Activated CD4-positive, alpha-beta memory T cell treated with anti-CD3 and anti-CD28 coated beads for 36 hours (primary cell): ENCODE measurements at regions not wholly inside any gene's neighbourhood (a gene's known extent, or its start where the extent isn't known, plus 50 kb on each side); places are given as distances from the start of the nearest gene placed in this dataset.

Experiments
- CTCF ChIA-PET: fragments of 350-600 bp; sonication (Branson Sonifier 250); formaldehyde crosslinking; loops from one replicate; lab custom pipeline; 2021; ENCODE audit warnings: antibody characterized with exemption, inconsistent platforms; lab: Charles Lee
- POLR2A ChIA-PET: fragments of 350-600 bp; sonication (Branson Sonifier 250); formaldehyde crosslinking; loops from one replicate; lab custom pipeline; 2021; ENCODE audit warnings: antibody characterized with exemption; lab: Charles Lee
- DNase-seq: peaks from one replicate; pipeline ENCODE4 v3.0.0-alpha.2; 2020
- H3K27ac Mint-ChIP-seq: one replicate; pipeline ENCODE4 v1.8.0; 2021; ENCODE audit warnings: mixed read lengths
- H3K27me3 Mint-ChIP-seq: one replicate; pipeline ENCODE4 v1.8.0; 2021; ENCODE audit warnings: mixed read lengths
- H3K36me3 Mint-ChIP-seq: one replicate; pipeline ENCODE4 v1.8.0; 2021; ENCODE audit warnings: mixed read lengths
- H3K4me1 Mint-ChIP-seq: one replicate; pipeline ENCODE4 v1.8.0; 2021; ENCODE audit warnings: low read depth, mixed read lengths
- H3K4me3 Mint-ChIP-seq: one replicate; pipeline ENCODE4 v1.8.0; 2021; ENCODE audit warnings: mild to moderate bottlenecking, mixed read lengths
- H3K9me3 Mint-ChIP-seq: one replicate; pipeline ENCODE4 v1.8.0; 2021; ENCODE audit warnings: mixed read lengths
- intact Hi-C: fragments of 100-400 bp; cut with micrococcal nuclease; formaldehyde crosslinking; loops from one replicate; pipeline ENCODE4 v1.15.1; 2023

DNA sequence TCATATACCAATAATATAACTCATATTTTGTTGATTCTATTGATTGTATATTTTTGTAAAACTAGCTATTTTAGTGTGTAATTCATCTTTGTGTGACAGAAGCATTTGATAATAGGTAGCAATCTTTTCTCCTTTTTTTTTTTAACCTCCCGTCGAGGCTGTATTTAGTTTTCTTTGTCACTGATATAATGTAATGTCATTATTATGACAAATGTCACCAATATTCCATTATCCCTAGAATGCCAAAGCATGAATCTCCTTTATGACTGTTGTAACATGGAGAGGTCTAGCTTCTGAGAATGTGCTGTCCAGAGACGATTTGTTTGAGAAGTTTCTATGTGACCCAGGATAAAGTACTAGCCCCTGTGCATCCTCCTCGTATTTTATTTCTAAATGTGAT, 639.0 kb upstream of the ATXN7L3B start:
- no peak overlapping the region for H3K4me3 Mint-ChIP-seq
- no peaks in the 10 kb centered on the region for H3K36me3 Mint-ChIP-seq
- H3K27me3 Mint-ChIP-seq: no peaks in the 10 kb centered on the region
- no peak overlapping the region for H3K27ac Mint-ChIP-seq
- POLR2A ChIA-PET: no interaction called here
- intact Hi-C loops: no loop called here
- no peaks in the 10 kb centered on the region for H3K4me1 Mint-ChIP-seq
- CTCF ChIA-PET: interaction anchor here (0.6 kb wide), 1 partner anchor 11 kb away, joined by 3 read pairs; no protein-coding TSS in a partner anchor
- no peaks in the 10 kb centered on the region for H3K9me3 Mint-ChIP-seq
- DNase-seq: no peak

DNA sequence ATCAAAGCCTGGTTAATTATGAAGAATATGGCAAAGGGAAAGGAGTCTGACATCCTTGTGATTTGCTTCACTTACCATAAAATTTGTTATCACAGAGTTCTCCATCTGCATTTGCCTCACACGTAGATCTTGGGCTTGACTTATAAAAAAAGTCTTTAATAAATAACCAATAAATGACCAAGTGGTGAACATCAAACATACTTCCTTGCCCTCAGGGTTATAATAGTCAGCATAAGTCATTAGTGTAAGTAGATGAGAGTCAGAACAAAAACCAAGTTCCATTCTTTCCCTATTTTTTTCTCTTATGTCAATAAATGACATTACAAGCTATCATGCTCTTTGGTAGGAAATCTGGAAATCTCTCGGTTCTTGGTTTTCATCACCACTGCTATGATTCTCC, 635.4 kb upstream of the ATXN7L3B start:
- ChIA-PET CTCF (no interaction called here), POLR2A (no interaction called here)
- H3K27ac Mint-ChIP-seq: no peak overlapping the region
- no peak overlapping the region for H3K4me3 Mint-ChIP-seq
- H3K36me3 Mint-ChIP-seq: no peaks in the 10 kb centered on the region
- no peaks in the 10 kb centered on the region for H3K27me3 Mint-ChIP-seq
- no peak for DNase-seq
- intact Hi-C loops: no loop called here
- no peaks in the 10 kb centered on the region for H3K4me1 Mint-ChIP-seq
- peaks cover 3% of the 10 kb centered on the region for H3K9me3 Mint-ChIP-seq

GRCh38 chr12:73906757-73907156, 630.9 kb upstream of the ATXN7L3B start:
- POLR2A ChIA-PET: no interaction called here
- Mint-ChIP-seq H3K4me1 (no peaks in the 10 kb centered on the region), H3K4me3 (no peak overlapping the region), H3K36me3 (no peaks in the 10 kb centered on the region), H3K27me3 (no peaks in the 10 kb centered on the region), H3K27ac (no peak overlapping the region), H3K9me3 (peaks cover 3% of the 10 kb centered on the region)
- CTCF ChIA-PET: no interaction called here
- intact Hi-C loops: no loop called here
- no peak for DNase-seq

GRCh38 chr12:73935817-73936216, 601.8 kb upstream of the ATXN7L3B start:
- DNase-seq: no peak
- Mint-ChIP-seq H3K4me1 (no peaks in the 10 kb centered on the region), H3K36me3 (no peaks in the 10 kb centered on the region), H3K9me3 (no peaks in the 10 kb centered on the region), H3K4me3 (no peak overlapping the region), H3K27ac (no peak overlapping the region), H3K27me3 (no peaks in the 10 kb centered on the region)
- POLR2A ChIA-PET: no interaction called here
- CTCF ChIA-PET: no interaction called here
- intact Hi-C loops: no loop called here

DNA sequence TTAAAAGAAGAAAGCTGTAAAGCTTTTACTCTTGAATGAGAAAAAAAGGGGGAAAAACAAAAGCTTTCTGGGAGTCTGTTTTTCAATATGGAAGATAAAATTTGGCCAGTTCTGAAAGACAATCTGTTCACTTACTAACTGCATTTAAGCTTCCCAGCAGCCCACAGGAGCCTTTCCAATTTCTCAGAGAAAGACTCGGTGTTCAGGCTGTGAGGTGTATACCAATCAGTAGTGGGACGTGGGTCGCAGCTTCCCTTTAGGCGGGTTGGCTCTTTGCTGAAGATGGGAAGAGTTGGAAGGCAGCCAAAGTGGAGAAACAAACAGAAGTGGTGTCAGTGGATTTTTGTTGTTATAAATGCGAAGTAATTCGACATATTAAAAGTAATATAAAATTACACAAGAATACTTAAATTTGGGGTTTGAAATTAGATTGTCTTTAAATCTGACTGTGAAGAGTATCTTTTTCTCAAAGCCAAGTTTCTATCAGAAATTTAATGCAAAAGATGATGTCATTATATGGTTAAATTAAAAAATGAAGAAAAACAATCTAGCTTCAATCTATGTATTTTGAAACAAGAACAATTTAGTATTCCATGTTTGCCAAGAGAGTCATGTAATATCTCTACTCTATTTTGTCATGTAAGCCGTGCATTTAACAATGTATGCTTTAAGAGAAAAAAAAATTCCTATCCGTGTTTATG, 590.2 kb upstream of the ATXN7L3B start:
- H3K4me3 Mint-ChIP-seq: no peak overlapping the region
- ChIA-PET POLR2A (no interaction called here), CTCF (no interaction called here)

GRCh38 chr12:73950507-73950906, 587.1 kb upstream of the ATXN7L3B start:
- Mint-ChIP-seq H3K27ac (no peak overlapping the region), H3K27me3 (no peaks in the 10 kb centered on the region), H3K4me3 (no peak overlapping the region), H3K36me3 (no peaks in the 10 kb centered on the region), H3K9me3 (peaks cover 2% of the 10 kb centered on the region), H3K4me1 (no peaks in the 10 kb centered on the region)
- intact Hi-C loops: no loop called here
- ChIA-PET POLR2A (no interaction called here), CTCF (no interaction called here)
- no peak for DNase-seq

More for the DNA sequence above, 590.2 kb upstream of the ATXN7L3B start:
- Mint-ChIP-seq H3K36me3 (no peaks in the 10 kb centered on the region), H3K4me1 (no peaks in the 10 kb centered on the region), H3K9me3 (peaks cover 2% of the 10 kb centered on the region), H3K27me3 (no peaks in the 10 kb centered on the region), H3K27ac (no peak overlapping the region)
- intact Hi-C loops: no loop called here
- no peak for DNase-seq

DNA sequence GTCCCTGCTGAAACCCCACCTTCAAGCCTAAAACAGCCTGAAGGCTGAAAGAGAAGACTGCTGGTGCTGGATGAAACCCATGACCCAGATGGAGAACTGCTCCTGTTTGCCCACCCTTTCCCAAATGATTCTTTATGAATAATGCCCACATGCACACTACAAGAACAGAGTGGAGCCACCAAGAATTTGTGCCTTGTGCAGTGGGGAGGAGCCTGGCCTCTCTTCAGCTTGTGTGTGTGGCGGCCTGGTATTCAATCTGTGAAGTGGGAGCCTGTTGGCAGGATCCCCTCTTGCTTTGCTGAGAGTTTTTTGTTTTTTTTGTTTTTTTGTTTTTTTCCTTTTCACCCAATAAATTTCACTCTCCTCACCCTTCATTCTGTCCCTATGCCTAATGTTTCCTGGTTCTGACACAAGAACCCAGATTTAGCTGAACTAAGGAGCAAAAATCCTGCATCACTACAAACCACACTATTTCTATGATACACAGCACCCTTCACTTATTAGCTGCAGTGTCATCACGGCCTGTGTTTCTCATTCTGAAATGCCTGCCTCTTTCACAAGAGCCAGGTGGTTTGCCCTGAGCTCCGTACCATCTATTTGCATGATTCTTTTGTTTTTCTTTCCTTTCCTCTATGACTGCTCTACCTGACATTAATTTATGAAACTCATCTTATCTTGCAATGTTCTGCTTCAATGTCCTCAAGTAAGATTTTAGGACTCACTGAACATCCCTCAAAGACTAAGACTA, 585.5 kb upstream of the ATXN7L3B start:
- DNase-seq: no peak
- Mint-ChIP-seq H3K27ac (no peak overlapping the region), H3K4me3 (no peak overlapping the region), H3K36me3 (no peaks in the 10 kb centered on the region), H3K9me3 (peaks cover 2% of the 10 kb centered on the region), H3K27me3 (no peaks in the 10 kb centered on the region), H3K4me1 (no peaks in the 10 kb centered on the region)
- intact Hi-C loops: no loop called here
- POLR2A ChIA-PET: no interaction called here
- CTCF ChIA-PET: no interaction called here

DNA sequence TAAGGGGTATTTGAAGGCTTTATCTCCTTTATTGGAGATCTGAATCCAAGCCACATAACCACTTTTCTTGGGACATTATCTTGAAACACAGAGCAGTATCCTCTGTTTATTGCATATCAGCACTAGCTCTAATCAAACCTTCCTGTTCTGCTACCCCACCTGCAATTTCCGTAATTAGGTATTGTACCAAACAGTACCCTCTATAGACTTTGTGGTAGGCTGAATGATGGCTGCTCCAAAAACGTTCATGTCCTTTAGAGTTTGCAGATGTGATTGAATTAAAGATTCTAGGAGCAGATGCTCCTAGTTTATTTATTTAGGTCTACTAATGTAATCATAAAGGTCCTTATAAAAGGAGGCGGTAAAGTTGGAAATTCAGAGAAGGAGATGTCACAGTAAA, 573.0 kb upstream of the ATXN7L3B start:
- POLR2A ChIA-PET: no interaction called here
- no peak overlapping the region for H3K27ac Mint-ChIP-seq
- no peaks in the 10 kb centered on the region for H3K4me1 Mint-ChIP-seq
- H3K4me3 Mint-ChIP-seq: no peak overlapping the region
- no peaks in the 10 kb centered on the region for H3K27me3 Mint-ChIP-seq
- H3K36me3 Mint-ChIP-seq: no peaks in the 10 kb centered on the region
- peaks cover 3% of the 10 kb centered on the region for H3K9me3 Mint-ChIP-seq
- no peak for DNase-seq
- CTCF ChIA-PET: no interaction called here
- intact Hi-C loops: no loop called here

DNA sequence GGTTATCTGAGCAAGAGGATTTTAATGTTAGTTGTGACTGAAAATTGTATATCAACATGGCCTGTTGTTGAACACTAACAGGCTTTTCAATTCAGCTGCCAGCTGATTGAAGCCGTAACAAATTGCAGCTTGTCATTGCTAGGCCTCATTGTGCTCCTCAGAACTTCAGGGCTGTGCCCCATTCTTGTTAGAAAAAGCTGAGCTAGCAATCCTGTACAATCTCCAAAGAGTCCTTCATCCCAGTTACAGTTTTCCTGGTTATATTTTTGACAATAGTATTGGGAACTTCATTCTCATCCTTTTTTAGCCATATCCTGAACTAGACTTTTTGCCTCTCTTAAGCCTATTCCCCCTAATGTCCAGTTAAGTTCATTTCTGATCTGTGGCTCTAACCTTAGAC, 564.1 kb upstream of the ATXN7L3B start:
- no peaks in the 10 kb centered on the region for H3K36me3 Mint-ChIP-seq
- H3K4me1 Mint-ChIP-seq: no peaks in the 10 kb centered on the region
- intact Hi-C loops: no loop called here
- no peaks in the 10 kb centered on the region for H3K27me3 Mint-ChIP-seq
- DNase-seq: no peak
- H3K27ac Mint-ChIP-seq: no peak overlapping the region
- peaks cover 6% of the 10 kb centered on the region for H3K9me3 Mint-ChIP-seq
- POLR2A ChIA-PET: no interaction called here
- CTCF ChIA-PET: no interaction called here
- H3K4me3 Mint-ChIP-seq: no peak overlapping the region

DNA sequence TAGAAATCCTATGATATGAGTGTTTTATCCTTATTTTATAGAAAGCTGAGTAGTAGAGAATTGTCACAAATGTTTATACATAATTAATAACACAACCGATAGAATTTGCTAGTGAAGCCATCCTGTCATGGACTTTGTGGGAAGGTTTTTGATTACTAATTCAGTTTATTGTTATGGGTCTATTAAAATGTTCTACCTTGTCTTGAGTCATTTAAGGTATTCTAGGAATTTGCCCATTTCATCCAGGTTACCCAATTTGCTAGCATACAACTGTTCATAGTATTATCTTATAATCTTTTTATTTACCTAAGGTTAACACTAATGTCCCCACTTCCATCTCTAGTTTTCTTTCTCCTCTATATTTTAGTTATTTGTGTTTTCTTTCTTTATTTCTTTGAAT, 553.1 kb upstream of the ATXN7L3B start:
- no peaks in the 10 kb centered on the region for H3K27me3 Mint-ChIP-seq
- H3K4me3 Mint-ChIP-seq: no peak overlapping the region
- ChIA-PET CTCF (no interaction called here), POLR2A (no interaction called here)
- no peak overlapping the region for H3K27ac Mint-ChIP-seq
- peaks cover 2% of the 10 kb centered on the region for H3K9me3 Mint-ChIP-seq
- no peak for DNase-seq
- intact Hi-C loops: no loop called here
- no peaks in the 10 kb centered on the region for H3K36me3 Mint-ChIP-seq
- no peaks in the 10 kb centered on the region for H3K4me1 Mint-ChIP-seq

- no peaks in the 10 kb centered on the region for H3K4me1 Mint-ChIP-seq
- ChIA-PET POLR2A (no interaction called here), CTCF (no interaction called here)
- no peaks in the 10 kb centered on the region for H3K27me3 Mint-ChIP-seq
- H3K36me3 Mint-ChIP-seq: no peaks in the 10 kb centered on the region
- intact Hi-C loops: no loop called here
- H3K27ac Mint-ChIP-seq: no peak overlapping the region
- no peak for DNase-seq
- H3K9me3 Mint-ChIP-seq: no peaks in the 10 kb centered on the region
- no peak overlapping the region for H3K4me3 Mint-ChIP-seq
Observed at GRCh38 chr12:73991138-73991537, 546.5 kb upstream of the ATXN7L3B start.

- intact Hi-C loops: no loop called here
- Mint-ChIP-seq H3K4me3 (no peak overlapping the region), H3K9me3 (peaks cover 2% of the 10 kb centered on the region), H3K27ac (no peak overlapping the region), H3K4me1 (no peaks in the 10 kb centered on the region), H3K36me3 (no peaks in the 10 kb centered on the region), H3K27me3 (no peaks in the 10 kb centered on the region)
- no peak for DNase-seq
- CTCF ChIA-PET: no interaction called here
- POLR2A ChIA-PET: no interaction called here
Observed at GRCh38 chr12:73998894-73999293, 538.7 kb upstream of the ATXN7L3B start.

DNA sequence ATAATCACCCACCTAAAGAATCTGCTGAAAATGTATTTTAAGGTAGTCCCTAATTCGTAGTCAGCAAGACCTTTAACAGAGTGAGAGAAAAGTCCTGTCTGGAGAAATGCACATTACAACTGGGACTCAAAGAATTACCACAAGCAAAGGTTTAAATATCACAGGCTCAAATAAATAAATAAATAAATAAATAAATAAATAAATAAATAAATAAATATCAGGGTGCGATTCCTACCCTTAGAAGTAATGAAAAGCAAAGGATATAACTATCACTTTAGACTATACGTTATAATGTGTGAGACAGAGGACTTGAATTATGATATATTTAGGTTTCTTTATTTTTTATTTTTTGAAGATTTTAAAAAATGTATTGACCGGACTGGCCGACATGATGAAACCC, 522.5 kb upstream of the ATXN7L3B start:
- ChIA-PET CTCF (no interaction called here), POLR2A (no interaction called here)
- intact Hi-C loops: no loop called here
- Mint-ChIP-seq H3K36me3 (no peaks in the 10 kb centered on the region), H3K27me3 (no peaks in the 10 kb centered on the region), H3K4me3 (no peak overlapping the region), H3K4me1 (no peaks in the 10 kb centered on the region), H3K27ac (no peak overlapping the region), H3K9me3 (no peaks in the 10 kb centered on the region)
- no peak for DNase-seq
